IPS DF 19.7 (cell line): ENCODE measurements at regions not wholly inside any gene's neighbourhood (a gene's known extent, or its start where the extent isn't known, plus 50 kb on each side); places are given as distances from the start of the nearest gene placed in this dataset.
"Not testable (repeated sequence)": the region's sequence is repeated elsewhere in the genome, so short reads cannot be mapped to it uniquely, and the experiment has no call there.

Experiments
- DNase-seq: peaks from one replicate; pipeline ENCODE4 v3.0.0-alpha.2; 2013; ENCODE audit warnings: low read depth, low spot score

DNA sequence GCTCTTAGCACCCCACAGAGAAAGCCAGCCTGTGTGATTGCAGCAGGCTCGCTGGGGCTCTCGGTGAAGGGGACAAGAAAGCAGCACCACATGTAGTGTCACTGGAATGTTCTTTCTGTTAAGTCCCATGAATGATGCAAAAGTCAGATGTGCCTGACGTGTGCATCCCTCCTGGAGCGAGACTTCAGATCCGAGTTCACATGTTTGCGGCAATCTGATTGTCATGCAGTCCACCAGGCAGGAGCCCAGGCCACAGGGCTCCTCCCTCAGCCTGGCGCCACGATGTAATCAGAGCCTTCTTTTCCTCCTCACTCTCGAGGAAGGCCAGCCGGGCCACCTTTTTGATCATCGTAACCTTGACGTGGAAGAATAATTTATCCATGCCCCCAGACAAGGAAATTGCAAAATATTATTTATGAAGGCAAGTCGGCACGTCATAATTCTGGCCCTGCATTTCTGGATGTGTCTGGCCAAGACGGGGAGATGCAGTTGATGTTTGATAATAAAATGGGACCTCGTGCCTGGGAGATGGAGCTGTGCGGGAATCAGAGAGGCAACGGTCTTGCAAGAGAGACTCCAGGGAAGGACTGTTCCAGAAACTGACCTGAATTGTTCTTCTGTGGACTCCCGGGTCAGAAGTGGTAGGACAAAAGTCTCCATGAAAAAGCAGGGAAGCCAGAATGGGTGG is 214.6 kb downstream of the PHETA1 start:
- DNase-seq = no peak

DNA sequence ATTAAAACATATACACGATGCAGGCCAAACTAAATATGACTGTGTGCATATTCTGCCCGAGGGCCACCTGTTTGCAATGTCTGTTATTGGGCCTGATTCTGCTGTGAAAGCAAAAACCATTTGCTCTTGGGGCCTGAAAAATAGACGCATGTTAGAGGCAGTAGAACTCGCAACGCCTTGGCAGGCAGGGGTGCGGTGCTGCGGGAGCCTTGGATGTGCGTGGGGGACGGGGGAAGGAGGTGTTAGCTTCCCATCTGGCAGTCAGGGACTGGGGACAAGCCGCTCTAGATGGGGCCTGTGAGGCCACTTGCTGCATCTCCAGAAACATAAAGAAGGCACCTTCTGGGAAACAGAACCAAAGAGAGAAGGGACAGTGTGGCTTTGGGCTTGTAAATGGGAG is 216.3 kb downstream of the PHETA1 start:
- DNase-seq = no peak

DNA sequence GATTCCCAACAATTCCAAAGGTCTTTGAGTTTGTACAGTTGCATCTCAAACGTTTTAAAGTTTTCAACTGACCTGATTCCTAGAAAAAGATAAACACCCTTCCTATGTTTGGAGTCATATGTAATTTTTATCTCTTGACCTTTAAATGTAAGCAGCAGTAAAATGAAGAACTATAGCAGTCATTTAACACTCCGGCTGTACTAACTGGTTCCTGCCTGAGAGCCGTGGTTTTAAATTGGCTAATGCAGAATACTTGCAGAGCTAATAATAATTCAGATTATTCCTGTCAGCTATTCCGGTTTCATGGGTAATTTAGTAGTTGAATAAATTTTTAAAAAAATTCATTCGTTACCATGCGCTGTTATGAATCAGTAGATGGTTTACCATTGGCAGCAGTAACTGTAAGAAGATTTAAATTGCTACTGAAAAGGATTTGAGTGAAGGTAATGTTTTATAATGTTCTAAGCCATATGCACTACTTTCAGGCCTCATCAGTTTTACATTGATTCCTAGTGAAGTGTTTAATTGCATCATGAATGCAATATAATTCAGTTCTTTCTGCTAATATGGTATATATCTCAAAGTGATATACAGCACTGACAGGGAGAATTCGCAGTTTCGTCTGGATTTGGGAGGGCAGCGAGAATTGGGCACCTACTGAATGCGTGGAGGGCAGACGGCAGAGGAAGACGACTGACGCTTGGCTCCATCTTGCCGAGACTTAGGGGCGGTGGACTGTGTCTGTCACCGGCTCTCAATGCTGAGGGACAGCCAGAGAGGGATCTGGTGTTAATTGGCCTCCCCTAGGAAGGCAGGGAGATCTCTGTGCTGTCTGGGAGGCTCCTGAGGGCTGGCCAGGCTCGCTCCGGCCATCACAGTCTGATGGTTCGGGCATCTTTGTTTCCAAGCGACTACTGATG is 217.7 kb downstream of the PHETA1 start:
- no peak for DNase-seq

DNA sequence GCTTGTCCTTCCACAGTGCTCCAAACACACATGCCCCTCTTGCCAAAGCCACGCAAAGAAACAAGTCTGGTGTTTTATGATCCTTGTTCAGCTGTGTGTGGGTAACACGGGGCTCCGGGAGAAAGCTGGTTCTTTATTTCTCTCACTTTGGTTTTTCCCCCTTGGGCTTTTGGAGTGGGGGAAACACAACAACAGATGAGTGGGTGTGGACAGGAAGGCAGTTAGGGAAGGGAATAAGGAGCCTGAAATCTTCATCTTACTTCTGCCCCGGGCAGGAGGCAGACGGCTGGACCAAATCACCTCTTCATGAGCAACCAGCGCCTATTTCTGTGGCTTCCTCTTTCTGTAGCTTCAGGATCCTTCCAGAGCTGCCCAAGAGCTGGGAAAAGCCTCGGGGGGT is 218.5 kb downstream of the PHETA1 start:
- DNase-seq = no peak

DNA sequence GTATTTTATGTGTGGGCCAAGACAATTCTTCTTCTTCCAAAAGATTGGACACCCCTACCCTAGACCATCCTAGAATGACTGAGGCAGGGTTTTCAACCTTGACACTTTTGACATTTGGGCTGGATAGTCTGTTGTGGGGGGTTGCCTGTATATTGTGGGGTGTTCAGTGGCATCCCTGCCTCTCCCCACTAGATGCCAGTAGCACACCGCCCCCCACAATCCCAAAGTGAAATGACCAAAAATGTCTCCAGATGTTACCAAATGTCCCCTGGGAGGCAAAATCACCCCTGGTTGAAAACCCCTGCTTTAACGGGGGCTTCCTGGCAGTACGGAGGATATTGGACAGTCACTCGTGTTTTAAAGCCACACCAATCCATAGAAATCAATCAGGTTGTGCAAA is 219.6 kb downstream of the PHETA1 start:
- DNase-seq = no peak

DNA sequence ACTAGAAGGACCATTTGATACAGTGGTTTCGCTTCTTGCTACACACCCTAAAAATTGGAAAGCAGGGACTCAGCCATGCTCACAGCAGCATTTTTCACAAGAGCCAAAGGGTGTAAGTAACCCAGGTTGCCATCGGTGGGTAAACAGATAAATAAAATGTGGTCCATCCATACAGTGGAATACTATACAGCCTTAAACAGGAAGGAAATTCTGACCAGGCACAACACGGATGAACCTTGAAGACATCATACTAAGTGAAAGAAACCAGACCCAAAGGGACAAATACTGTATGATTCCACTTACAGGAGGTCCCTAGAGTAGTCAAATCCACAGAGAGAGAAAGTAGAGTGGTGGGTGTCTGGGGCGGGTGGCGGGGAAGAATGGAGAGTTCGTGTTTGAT is 220.9 kb downstream of the PHETA1 start:
- no peak for DNase-seq

DNA sequence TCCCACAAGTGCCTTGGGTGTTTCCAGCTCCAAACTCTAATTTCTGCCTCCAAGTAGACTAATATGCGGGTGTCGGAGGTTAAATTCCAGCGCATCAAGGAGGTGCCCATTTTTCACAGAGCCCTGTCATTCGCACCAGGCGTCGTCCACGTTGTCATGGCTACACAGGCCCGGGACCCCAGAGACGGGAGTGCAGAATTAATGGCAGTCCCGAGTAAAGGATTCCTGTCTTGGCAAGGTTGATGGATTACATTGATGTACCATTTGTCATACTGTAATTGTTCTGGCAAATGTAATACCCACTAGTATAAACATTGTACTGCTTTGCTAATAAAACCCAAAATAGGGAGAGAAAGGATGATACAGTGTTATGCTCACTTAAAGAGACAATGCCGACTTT is 222.9 kb upstream of the MYL2 start:
- DNase-seq = no peak

DNA sequence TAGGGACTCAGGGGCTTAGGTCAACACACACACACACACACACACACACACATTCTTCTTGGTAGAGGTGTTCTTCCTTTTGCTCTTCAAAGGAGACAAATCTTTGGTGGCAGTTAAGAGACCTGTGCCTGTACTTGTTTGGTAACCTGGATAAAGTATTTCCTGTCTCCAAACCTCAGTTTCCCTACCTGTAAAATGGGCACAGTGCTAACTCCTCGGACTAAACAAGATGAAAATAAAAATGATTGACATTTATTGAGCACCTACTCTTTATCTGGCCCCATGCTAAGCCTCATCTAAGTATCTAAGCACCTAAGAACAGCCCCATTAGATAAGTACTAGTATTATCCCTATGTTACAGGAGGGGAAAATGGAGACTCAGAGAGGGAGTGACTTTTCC is 220.8 kb upstream of the MYL2 start:
- no peak for DNase-seq

DNA sequence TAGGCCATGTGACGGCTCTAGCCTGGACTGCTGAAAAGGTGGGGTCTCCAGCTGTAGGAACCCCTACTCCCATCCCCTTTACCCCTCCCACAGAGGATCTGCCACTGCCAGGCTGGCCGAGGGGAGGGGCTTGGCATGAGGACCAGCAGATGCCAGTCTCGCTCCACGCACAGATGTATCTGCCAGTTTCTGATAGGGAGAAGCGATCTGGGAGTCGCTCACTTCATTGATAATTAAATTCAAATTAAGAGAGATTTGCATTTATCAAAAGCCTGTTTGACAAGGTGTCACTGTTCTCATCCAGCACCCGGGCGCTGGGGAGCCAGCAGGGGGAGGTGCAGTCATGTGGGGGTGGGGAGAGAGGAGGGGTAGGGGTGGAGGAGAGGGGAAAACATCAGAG is 217.6 kb upstream of the MYL2 start:
- no peak for DNase-seq

DNA sequence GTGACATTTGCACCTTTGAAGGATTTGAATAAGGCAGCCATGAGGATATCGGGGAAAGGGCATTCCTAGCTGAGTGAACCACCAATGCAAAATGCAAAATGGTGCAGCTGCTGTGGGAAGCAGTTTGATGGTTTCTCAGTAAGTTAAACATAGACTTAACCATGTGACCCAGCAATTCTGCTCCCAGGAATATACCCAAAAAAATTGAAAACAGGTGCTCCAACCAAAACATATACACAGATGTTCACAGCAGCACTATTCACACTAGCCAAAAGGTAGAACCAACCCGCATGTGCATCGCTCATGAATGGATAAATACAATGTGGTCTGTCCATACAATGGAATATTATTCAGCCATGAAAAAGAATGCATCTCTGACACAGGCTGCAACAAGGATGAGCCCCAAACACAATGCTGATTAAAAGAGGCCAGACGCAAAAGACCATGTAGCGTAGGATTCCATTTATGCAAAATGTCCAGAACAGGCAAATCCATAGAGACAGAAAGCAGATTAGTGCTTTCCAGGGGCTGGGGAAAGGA is 215.0 kb upstream of the MYL2 start:
- no peak for DNase-seq

DNA sequence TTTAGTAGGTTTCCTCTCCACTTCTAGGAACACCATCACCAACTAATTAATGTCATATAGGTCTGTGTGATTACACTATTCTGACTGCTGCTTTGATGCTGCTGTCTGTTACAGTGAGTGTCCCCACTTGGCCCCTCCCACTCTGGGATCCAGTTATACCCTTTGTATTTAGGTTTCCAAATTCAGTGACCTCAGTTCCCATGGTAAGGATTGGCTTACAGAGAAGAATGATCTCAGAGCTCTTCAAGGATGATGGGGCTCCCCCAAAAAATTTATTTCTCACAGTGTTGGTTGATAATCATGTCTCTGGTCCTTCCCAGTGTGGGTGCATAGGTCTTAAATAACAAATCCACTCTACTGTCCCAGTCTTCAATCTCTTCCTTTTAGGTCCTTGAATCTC is 210.0 kb upstream of the MYL2 start:
- no peak for DNase-seq

DNA sequence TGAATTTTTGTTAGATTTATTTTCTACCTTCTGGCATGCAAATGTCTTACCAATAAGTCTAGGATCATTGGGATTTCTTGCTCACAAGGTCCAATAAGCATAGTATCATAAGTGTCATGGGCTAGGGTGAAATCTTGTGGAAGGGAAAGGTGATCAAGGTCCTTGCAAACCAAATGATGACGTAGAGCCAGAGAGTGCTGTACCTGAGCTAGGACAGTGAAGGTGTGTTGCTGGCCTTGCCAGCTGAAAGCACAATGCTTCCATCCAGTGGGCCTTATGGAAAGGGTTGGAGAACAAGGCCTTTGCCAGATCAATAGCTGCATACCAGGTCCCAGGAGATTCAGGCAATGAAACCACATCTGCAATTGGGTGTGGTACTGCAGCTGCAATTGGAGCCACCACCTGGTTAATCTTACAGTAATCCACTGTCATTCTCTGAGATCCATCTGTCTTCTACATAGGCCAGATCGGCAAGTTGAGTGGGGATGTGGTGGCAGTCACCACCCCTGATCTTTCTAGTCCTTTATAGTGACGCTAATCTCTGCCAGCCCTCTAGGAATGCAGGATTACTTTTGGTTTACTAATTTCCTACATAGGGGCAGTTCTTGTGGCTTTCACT is 208.9 kb upstream of the MYL2 start:
- no peak for DNase-seq

DNA sequence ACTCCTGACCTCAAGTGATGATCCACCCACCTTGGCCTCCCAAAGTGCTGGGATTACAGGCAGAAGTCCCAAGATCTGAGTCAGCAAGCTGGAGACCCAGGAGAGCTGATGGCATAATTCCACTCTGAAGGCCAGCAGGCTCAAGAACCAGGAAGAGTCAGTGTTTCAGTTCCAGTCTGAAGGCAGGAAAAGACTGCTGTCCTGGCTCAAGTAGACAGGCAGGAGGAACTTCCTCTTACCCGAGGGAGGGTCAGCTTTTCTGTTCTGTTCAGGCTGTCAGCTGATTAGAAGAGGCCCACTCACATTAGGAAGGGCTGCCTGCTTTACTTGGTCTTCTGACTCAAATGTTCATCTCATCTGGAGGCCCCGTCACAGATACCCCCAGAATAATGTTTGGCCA is 206.0 kb upstream of the MYL2 start:
- no peak for DNase-seq

DNA sequence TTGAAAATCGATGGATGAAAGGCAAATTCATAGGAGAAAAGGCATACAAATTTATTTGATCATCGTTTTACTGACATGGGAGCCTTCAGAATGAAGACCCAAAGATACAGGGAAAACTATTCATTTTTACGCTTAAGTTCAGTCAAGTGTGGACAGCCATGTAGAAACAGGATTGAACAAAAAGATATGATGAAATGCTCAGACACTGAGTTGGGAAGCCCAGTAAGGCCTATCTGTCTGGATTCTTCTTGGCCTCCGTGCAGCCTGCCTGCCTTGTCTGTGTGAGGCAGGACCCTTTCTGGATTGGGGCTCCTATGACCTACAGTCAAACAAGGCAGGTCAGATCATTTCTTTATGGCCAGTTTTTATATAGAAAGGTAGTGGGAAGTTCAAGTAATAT is 203.8 kb upstream of the MYL2 start:
- DNase-seq = no peak

DNA sequence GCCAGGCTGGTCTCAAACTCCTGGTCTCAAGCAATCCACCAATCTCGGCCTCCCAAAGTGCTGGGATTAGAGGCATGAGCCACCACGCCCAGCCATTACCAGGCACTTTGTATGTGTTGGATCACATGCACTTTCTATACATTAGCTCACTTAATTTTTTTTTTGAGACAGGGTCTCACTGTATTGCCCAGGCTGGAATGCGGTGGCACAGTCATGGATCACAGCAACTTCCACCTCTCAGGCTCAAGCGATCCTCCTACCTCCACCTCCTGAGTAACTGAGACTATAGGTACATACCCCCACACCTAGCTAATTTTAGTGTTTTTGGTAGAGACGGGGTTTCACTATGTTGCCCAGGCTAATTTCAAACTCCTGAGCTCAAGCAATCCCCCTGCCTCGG is 203.0 kb upstream of the MYL2 start:
- no peak for DNase-seq

DNA sequence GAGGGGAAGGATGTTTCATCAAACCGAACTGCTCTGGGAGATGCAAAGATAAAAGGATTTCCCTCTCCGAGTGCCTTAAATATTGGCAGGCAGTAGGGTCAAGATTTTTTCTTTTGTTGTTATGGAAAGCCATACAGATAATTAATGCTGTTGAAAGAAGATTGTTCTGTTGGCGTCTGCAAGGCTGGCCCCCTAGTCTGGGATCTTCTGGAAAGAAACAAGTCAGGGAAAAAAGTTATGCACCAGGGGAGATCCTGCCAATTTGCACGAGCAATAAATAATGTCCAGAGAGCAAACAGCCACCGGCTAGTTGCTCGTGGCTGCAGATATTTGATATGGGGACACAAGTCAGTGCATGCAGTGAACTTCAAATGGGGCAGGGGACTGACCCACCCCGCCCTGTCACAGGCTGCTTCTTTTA is 202.1 kb upstream of the MYL2 start:
- no peak for DNase-seq

DNA sequence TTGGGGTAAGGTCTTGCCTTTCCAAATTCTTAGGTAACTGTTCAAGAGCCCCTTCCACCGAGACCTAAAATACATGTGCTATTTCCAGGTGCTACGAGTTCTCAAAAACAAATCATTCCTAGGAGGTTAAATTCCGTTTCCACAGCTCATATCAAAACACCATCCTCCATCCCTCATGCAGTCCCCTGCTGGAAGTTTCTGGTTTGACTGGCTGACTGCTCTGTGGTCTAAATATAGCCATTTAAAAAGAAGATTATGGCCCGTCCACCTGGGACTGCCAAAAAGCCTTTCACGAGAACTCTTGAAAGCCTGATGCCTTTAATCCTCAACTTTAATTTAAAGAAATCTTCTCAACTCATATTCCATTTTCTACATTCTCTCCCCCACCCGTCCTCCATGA is 201.5 kb upstream of the MYL2 start:
- no peak for DNase-seq

DNA sequence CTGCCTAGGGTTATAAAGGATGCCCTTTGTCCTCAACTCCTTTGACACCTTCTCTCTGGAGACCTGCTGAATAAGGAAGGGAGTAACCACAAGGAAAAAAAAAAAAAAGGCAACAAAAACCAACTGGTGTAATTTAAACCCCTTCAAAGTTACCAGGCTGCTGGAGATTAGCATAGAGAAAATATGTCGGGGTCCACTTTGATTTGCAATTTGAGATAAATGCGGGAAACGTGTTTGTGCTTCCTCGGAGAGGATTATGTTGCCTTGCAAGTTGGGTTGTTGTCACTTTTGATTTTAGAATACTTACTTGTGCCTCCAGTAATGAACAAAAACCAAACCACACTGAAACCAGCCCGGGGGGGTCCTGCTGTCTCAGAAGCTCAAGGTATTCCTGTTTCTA is 200.2 kb upstream of the MYL2 start:
- DNase-seq = no peak

DNA sequence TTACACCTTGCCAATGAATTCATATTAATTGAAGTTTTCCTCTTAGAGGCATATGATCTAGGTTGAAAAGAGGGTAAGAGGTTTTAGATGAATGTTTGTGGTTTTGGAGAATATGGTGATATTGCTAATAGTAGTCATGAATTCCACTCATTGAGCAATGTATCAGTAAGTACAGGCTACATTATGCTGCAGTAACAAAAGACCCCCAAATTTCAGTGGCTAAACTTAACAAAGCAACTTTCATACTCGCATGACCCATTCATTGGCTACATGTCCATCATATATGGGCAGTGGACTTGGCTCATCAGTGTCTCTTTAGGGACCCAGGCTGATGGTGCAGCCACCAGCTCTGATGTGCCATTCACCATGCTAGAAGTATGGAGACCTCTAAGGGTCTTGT is 196.6 kb upstream of the MYL2 start:
- no peak for DNase-seq

DNA sequence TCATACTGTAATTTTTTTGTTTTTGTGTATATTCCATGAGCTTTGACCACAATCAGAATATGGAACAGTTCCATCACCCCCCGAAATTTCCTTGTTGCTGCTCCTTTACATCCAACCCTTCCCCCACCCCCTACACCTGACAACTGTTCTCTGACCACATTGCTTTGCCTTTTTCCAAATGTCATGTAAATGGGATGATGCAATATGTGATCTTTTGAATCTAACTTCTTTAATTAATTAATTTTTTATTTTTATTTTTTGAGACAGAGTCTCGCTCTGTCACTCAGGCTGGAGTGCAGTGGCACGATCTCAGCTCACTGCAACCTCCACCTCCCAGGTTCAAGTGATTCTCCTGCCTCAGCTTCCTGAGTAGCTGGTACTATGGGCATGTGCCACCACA is 192.9 kb upstream of the MYL2 start:
- not testable (repeated sequence) for DNase-seq

DNA sequence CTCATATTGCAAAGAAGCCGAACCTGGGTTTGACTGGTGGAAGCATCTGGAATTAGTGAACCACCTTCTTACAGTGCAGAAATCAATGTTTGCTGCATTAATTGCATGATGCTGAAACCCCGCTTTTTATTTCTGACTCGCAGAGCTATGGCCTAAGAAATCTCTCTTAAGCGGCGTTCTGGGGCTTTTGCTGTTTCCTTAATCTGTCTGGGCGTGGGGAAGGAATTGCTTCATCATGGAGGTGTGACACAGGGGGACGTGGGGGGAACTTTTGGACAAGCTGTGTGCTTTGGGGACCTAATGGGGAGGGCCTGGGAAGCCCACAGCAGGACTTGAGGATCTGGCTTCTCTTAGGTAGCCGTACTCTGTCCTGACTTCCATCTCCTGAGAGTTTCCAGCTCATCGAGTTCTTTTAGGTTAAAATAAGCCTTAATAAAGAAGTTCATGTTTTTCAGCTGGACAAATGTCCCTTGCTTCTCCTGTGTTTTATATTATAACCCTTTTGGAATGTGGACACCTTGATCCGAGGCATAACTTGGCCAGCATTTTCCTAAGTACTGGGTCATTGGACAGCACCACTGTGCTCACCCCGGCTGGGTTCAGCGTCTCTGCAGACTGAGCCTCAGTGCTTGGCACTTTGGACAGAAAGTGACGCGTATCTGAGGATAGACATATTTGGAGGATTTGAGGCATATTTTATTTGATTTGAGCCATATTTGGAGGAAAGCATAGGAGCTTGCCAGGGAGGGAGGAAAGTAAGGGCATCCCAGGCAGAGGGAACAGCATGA is 192.1 kb upstream of the MYL2 start:
- DNase-seq = no peak

DNA sequence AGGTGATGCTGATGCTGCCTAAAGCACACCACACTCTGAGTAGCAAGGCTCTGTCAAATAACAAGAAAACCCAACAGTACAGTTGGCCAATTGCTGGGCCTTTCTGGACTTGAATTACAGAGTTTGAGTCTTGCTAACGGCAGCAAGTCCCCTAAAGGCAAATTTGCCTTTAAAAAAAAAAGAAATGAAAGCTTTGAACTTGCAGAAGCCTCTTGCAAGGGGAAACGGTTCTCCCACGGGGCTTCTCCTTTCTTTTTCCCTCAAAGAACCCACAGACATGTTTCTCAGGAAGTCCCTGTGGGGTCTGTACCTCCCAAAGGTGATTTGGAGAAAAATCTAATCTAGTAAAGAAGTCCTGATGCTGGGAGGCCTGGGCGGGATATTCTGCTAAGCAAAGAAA is 191.3 kb upstream of the MYL2 start:
- no peak for DNase-seq
